Transverse colon (tissue), 4 donors: ENCODE measurements at regions not wholly inside any gene's neighbourhood (a gene's known extent, or its start where the extent isn't known, plus 50 kb on each side); places are given as distances from the start of the nearest gene placed in this dataset.
A peak's percentile ranks its signal among the peaks of the same experiment; 100 is the strongest.

ENCODE experiments used
- DNase-seq: peaks from one replicate; pipeline ENCODE4 v3.0.0-alpha.2; 2019
- H3K27ac ChIP-seq, 4 donors: fragments of 200-600 bp; sonication (generic); 2 replicates each; pipeline ENCODE4 v1.5.1; 2016 to 2018; ENCODE audit warnings: inconsistent platforms in 4 of 4
- H3K27me3 ChIP-seq: fragments of 200-600 bp; sonication (generic); 2 replicates; pipeline ENCODE4 v1.5.1; 2017; ENCODE audit warnings: inconsistent platforms
- H3K36me3 ChIP-seq, 4 donors: fragments of 200-600 bp; sonication (generic); 2 replicates each; pipeline ENCODE4 v1.5.1; 2017 to 2019; ENCODE audit warnings: inconsistent platforms in 4 of 4
- H3K4me1 ChIP-seq, 4 donors: fragments of 200-600 bp; sonication (generic); 2 replicates each; pipeline ENCODE4 v1.5.1; 2017 to 2020; ENCODE audit warnings: inconsistent platforms in 4 of 4
- H3K4me3 ChIP-seq, 4 donors: fragments of 200-600 bp; sonication (generic); 1 replicate in 1 of 4; 2 replicates in 3 of 4; pipeline versions ENCODE4 v1.5.1 to v1.6.1; 2017 to 2019; ENCODE audit warnings: inconsistent platforms in 4 of 4
- H3K9me3 ChIP-seq, 2 donors: fragments of 200-600 bp; sonication (generic); 2 replicates each; pipeline ENCODE4 v1.5.1; 2017 to 2019; ENCODE audit warnings: inconsistent platforms in 2 of 2
- CTCF ChIP-seq, 5 experiments: fragments of 200-600 bp in 3 of 5; fragments of 450-650 bp in 2 of 5; sonication (generic) in 3 of 5; IDR thresholded peaks; 1 replicate in 2 of 5; 2 replicates in 3 of 5; pipeline ENCODE4 v1.5.1; 2016 to 2017; ENCODE audit warnings: antibody characterized with exemption in 5 of 5, inconsistent platforms in 3 of 5, mild to moderate bottlenecking in 2 of 5, moderate library complexity in 1 of 5
- EP300 ChIP-seq: sonication (generic); formaldehyde crosslinking; IDR thresholded peaks from one replicate; pipeline ENCODE4 v1.6.1; 2017; ENCODE audit warnings: antibody characterized with exemption, low read depth
- POLR2A ChIP-seq: fragments of 450-650 bp; IDR thresholded peaks from one replicate; pipeline ENCODE4 v1.6.1; 2016; ENCODE audit warnings: antibody characterized with exemption, mild to moderate bottlenecking, moderate library complexity
- POLR2AphosphoS5 ChIP-seq, 3 donors: sonication (generic); formaldehyde crosslinking; IDR thresholded peaks; one replicate each; pipeline ENCODE4 v1.6.1; 2016; ENCODE audit warnings: antibody characterized with exemption in 3 of 3
- WGBS, 2 donors: methylation state at CpG; one replicate each; pipeline ENCODE4 v1.1.5; 2018; ENCODE audit warnings: low coverage in 1 of 2; 5-methylcytosine and 5-hydroxymethylcytosine counted together
- in situ Hi-C, 4 donors: fragments of 200-750 bp; cut with MboI; loops; one replicate each; pipeline versions ENCODE4 v1.15.0 to v1.15.1; 2017; ENCODE audit warnings: low sequenced_read_pairs in 3 of 4, low pct_ligation_motif_present in 1 of 4, low pct_unique_long_range_greater_than_20kb in 1 of 4
- intact Hi-C: fragments of 100-400 bp; cut with DNase I; formaldehyde crosslinking; loops from one replicate; pipeline ENCODE4 v1.15.1; 2023; ENCODE audit warnings: low total_unique reads

- H3K4me1 ChIP-seq = peaks cover 0 to 27% (median 15%) of the 10 kb centered on the region in 4 donors
- in situ Hi-C loops = no loop called here
- H3K27me3 ChIP-seq = no peaks in the 10 kb centered on the region
- no peak overlapping the region for H3K4me3 ChIP-seq
- intact Hi-C loops = no loop called here
- no peak for DNase-seq
- no peaks in the 10 kb centered on the region for H3K9me3 ChIP-seq
- 74% methylated on average over 9 of the region's 9 CpGs; no CpG with 5 or more reads in 1 of the 2 donors for WGBS, 2 donors
- H3K27ac ChIP-seq = peak overlapping the region in 3 of 4 donors; percentile 17 to 53 (median 42)
- no peak for TF ChIP-seq POLR2AphosphoS5 (IDR thresholded peaks at IDR 0.05)
- no peak for TF ChIP-seq EP300
- TF ChIP-seq POLR2A = no peak
- no peak for TF ChIP-seq CTCF (IDR thresholded peaks at IDR 0.05)
- H3K36me3 ChIP-seq = no peaks in the 10 kb centered on the region
Measured at GRCh38 chr10:78515038-78515872, 481.6 kb downstream of the RPS24 start.

GRCh38 chr10:78515873-78516153 is 482.1 kb downstream of the RPS24 start:
- H3K4me3 ChIP-seq = no peak overlapping the region
- no peaks in the 10 kb centered on the region for H3K36me3 ChIP-seq
- peaks cover 0 to 21% (median 10%) of the 10 kb centered on the region in 4 donors for H3K4me1 ChIP-seq
- in situ Hi-C loops (no loop called here), intact Hi-C loops (no loop called here)
- peak overlapping the region in 3 of 4 donors; percentile 11 to 53 (median 46) for H3K27ac ChIP-seq
- DNase-seq = no peak
- WGBS, 2 donors = 80 to 100% methylated on average over 1 of the region's 1 CpG
- no peaks in the 10 kb centered on the region for H3K27me3 ChIP-seq
- H3K9me3 ChIP-seq = no peaks in the 10 kb centered on the region
- TF ChIP-seq CTCF (IDR thresholded peaks at IDR 0.05) (no peak), POLR2A (no peak), POLR2AphosphoS5 (IDR thresholded peaks at IDR 0.05) (no peak), EP300 (no peak)

- H3K27me3 ChIP-seq = no peaks in the 10 kb centered on the region
- in situ Hi-C loops = no loop called here
- no peaks in the 10 kb centered on the region for H3K36me3 ChIP-seq
- intact Hi-C loops = no loop called here
- no peak for TF ChIP-seq POLR2AphosphoS5 (IDR thresholded peaks at IDR 0.05)
- TF ChIP-seq CTCF (IDR thresholded peaks at IDR 0.05) = no peak
- TF ChIP-seq EP300 = no peak
- no peak for TF ChIP-seq POLR2A
- peak overlapping the region; percentile 11 to 53 (median 35) for H3K27ac ChIP-seq
- H3K4me3 ChIP-seq = no peak overlapping the region
- H3K9me3 ChIP-seq = no peaks in the 10 kb centered on the region
- peaks cover 0 to 17% (median 8%) of the 10 kb centered on the region in 4 donors for H3K4me1 ChIP-seq
- 81% methylated on average over 3 of the region's 3 CpGs; no CpG with 5 or more reads in 1 of the 2 donors for WGBS, 2 donors
- no peak for DNase-seq
Measured at GRCh38 chr10:78516236-78516635, 482.6 kb downstream of the RPS24 start.

GRCh38 chr10:78516756-78517155 is 483.1 kb downstream of the RPS24 start:
- no peak overlapping the region for H3K4me3 ChIP-seq
- TF ChIP-seq CTCF (IDR thresholded peaks at IDR 0.05) (no peak), POLR2A (no peak), POLR2AphosphoS5 (IDR thresholded peaks at IDR 0.05) (no peak), EP300 (no peak)
- intact Hi-C loops = no loop called here
- H3K36me3 ChIP-seq = no peaks in the 10 kb centered on the region
- peaks cover 0 to 13% (median 6%) of the 10 kb centered on the region in 4 donors for H3K4me1 ChIP-seq
- DNase-seq = no peak
- WGBS, 2 donors = 77 to 79% methylated on average over 3 to 8 of the region's 8 CpGs
- in situ Hi-C loops = no loop called here
- H3K9me3 ChIP-seq = no peaks in the 10 kb centered on the region
- peak overlapping the region; percentile 11 to 53 (median 35) for H3K27ac ChIP-seq
- H3K27me3 ChIP-seq = no peaks in the 10 kb centered on the region
